NCI-H345 (cell line): ENCODE measurements at regions not wholly inside any gene's neighbourhood (a gene's known extent, or its start where the extent isn't known, plus 50 kb on each side); places are given as distances from the start of the nearest gene placed in this dataset.
A peak's percentile ranks its signal among the peaks of the same experiment; 100 is the strongest.
"Not testable (repeated sequence)": the region's sequence is repeated elsewhere in the genome, so short reads cannot be mapped to it uniquely, and the experiment has no call there.

ENCODE experiments used
- DNase-seq: peaks from one replicate; lab custom pipeline; 2025; lab: John Stamatoyannopoulos, UW

- no peak for DNase-seq
Observed at GRCh38 chr2:172287190-172287589, 140.2 kb upstream of the ITGA6 start.

GRCh38 chr2:172287605-172288315 lies 139.6 kb upstream of the ITGA6 start:
- no peak for DNase-seq

DNA sequence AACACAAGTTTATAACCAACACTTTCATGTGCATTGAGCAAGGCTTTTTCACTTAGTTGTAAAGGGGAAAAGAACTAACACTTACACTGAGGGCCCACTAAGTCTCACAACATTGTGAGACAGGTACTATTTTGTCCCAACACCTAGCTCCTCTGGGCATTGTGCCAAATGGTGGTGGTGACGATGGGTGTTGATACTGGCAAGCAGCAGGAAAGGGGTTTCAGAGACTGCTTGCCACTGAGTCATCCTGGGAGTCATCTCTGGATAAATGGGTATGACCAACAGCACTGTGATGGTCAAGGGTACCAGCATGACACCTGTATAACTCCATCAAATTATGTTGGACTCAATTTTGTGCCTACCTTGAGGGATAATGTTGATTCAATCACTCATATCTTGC lies 138.8 kb upstream of the ITGA6 start:
- DNase-seq, result peak; percentile 77

DNA sequence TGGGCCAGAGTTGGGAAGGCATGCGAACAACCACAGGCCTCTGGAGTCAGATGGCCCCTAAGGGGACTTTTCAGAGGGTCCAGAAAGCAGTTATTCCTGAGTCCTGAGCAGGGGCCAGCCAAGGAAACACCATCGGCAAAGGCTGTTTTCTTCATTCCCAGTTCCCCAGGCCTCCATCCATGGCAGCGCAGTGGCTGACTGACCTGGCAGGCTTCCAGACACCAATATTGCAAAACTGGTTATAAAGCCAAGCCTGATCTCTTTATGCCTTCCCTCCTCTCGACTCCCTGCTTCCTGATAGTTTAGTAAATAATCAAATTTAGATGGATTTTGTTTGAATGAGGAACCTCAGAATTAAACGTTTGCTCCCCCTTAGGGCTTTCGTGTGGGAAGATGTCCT lies 133.4 kb upstream of the ITGA6 start:
- DNase-seq, result peak; percentile 65

- no peak for DNase-seq
Observed at GRCh38 chr2:172294983-172295382, 132.4 kb upstream of the ITGA6 start.

GRCh38 chr2:172295677-172296076 lies 131.7 kb upstream of the ITGA6 start:
- no peak for DNase-seq

DNA sequence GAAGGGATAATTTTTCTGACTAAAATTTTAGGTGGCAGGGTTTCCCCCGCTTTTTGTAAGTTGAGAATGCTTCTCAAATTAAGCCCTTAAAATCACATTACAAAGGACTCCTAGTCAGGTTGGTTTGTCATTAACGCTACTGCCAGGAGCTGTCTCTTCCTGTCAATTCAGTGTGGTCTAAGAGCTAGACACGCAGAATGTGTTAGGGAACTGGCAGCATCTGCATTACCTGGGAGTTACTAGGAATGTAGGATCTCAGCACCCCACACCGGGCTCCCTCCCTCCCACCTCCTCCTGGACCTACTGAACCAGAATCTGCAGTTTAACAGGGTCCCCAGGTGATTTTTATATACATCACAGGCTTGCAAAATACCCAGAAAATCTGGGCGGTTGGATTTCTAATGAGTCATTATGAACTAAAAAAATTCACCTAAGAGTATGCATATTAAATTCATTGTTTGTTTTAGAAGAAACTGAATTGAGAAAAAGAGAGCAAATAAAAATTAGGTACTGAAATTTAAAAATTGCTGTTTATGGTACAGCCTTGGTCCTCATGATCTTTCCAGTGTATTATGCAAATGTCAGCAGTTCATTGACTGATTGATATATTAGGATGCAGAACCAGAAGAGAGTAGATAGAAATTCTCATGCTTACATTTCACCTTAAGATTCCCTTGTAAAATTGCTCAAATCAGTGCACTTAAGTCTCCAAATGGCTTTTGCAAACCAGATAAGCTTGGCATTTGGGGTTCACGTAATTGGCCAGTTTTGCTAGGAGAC lies 130.9 kb upstream of the ITGA6 start:
- DNase-seq, result no peak

GRCh38 chr2:172297531-172297930 lies 129.9 kb upstream of the ITGA6 start:
- no peak for DNase-seq

DNA sequence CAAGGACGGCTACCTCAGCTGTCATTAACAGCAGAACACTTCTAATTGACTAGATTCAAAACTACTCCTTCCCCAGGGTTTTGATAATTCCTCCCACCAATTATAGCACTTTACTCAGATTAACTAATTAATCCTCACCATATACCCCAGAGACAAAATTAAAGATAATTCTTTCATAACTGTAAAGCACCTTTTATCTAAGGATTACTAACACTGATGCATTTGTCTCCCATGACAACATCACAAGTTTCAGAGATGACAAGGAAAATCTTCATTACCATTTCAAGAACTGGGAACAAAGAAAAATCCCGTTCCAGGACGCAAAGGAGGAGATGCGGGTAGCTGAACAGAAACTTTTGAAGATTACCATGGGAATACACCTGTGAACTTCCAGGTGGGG lies 129.4 kb upstream of the ITGA6 start:
- no peak for DNase-seq

DNA sequence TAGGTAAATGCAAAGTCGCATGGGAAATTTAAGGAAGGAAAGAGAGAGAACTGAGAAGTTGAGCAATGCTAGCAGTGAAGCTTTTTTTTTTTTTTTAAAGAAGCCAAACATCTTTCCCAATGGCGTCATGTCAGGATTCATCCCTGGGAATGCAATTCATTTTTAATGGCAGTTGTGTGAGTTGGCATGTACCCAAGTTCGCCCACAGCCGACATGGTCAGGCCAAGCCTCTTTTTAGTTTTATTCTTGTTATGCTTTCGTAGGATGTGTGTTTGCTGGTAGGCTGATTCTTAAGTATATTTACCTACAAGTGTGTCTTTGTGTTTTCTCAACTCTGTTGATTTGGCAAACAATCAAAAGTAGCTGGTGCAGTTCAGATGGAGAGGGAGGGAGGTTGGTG lies 127.6 kb upstream of the ITGA6 start:
- DNase-seq, result peak; percentile 96

DNA sequence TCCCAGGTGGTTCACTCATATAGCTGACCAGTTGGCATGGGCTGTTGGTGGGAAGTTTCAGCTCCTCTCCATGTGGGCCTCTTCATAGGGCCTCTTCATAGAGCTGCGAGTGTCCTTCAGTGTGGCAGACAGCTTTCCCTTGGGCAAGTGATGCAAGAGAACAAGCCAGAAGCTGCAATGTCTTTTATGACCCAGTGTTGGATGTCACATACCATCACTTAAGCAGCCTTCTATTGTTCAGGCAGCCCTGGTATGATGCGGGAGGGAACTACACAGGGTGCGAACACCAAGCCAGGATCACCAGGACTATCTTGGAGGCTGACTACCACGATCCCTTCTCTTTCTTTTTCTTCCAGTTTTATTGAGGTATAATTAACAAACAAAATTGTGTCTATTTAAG lies 126.5 kb upstream of the ITGA6 start:
- no peak for DNase-seq

DNA sequence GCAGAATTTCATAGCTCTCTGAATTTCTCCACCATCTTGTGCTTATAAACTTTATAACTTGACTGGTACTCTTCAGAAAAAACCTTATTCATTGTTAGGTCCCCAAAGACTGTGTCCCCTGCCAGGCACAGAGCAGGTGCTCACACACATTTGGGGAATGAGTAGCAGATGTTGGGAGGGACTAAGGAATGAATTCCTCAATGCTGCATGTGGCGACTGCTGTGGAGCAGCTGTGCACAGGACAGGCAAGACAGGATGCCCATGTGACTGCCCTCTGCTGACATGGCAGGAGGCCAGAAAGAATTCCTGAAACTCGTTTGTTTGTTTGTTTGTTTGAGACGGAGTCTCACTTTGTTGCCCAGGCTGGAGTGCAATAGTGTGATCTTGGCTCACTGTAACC lies 122.3 kb upstream of the ITGA6 start:
- no peak for DNase-seq

DNA sequence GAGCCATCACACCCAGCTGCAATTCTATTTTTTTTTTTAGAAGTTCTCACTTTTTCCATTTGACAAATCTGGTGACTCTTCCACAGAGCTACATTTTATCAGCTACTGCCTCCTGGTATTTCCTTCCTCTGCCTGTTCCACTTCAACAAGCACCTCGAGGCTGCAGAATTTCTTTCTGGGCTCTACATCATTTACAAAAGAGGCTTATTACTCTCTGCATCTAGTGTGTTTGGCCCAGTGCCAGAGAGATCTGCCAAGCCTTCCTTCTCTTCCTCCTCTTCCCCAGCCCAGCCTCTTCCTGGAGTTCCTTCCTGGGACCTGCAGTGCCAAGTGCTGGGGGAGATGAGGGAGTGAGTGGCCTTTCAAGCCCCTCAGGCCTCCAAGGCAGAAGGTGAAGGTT lies 119.6 kb upstream of the ITGA6 start:
- DNase-seq, result no peak

DNA sequence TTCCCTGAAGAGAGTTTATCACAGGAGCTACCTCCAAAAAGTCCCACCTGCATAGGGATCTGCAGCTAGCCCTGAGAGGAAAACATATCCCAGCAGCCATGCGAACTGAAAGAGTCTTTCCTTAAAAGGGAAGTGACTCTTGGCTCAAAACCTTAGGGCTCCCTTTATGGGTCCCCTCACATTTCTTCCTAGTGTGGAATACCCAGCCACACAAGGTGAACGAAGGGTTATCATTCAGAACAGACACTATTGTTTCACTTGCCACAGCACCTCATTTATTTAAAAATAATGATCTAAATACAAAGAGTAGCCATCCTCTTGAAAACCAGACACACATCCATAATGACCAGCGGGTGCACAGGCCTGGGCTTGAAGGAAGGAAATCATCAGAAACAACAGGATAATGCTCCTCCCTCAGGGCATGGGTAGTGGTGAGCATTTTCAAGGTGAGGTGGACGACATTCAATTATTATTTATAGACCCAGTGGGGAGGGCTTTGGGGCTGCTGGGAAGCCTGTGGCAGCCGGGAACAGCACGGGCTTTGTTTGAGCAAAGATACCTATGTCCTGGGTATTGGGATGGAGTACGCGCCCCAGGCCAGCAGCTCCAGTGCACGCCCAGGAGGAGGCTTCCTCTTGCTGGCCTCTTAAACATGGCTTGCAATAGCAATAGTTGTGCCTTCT lies 119.0 kb upstream of the ITGA6 start:
- DNase-seq, result no peak

GRCh38 chr2:172311921-172312345 lies 115.5 kb upstream of the ITGA6 start:
- DNase-seq, result no peak

- DNase-seq, result no peak
Observed at GRCh38 chr2:172313715-172314341, 113.6 kb upstream of the ITGA6 start.

GRCh38 chr2:172315070-172315469 lies 112.3 kb upstream of the ITGA6 start:
- DNase-seq, result not testable (repeated sequence)

DNA sequence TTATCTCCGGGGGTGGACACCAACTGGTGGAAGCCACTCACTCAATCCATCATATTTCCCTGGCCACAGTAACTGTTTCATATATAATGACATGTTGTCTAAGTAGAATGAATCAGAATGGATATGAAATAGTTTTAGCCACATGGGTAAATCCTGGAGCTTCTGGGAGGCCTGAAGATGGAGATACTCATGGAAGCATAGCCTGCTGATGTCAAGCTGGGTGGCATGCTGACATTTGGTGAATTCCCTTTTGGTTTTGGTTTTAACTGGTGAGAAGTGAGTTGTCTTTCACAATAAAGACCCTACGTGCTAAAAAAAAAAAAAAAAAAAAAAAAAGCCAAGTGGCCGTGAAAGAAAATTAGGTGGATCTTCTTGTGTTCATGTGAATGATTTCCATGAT lies 105.3 kb upstream of the ITGA6 start:
- DNase-seq, result no peak

DNA sequence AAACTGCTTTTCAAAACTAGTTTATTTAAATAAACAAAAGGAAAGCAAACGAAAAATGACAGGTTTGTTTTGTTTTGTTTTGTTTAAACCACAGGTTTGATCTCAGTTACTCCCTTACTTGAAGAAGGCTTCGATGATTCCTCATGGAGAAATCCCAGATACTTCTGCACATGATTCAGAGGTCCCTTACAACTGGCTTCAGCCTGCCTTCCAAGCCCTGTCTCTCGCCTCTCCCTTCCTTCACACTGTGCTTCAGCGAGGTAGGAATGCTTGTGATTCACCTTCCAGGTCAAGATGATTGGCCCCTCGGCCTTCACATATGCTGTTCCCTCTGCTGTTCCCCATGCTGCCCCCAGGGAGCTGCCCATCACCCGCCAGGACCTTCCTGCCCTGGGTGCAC lies 104.1 kb upstream of the ITGA6 start:
- no peak for DNase-seq

DNA sequence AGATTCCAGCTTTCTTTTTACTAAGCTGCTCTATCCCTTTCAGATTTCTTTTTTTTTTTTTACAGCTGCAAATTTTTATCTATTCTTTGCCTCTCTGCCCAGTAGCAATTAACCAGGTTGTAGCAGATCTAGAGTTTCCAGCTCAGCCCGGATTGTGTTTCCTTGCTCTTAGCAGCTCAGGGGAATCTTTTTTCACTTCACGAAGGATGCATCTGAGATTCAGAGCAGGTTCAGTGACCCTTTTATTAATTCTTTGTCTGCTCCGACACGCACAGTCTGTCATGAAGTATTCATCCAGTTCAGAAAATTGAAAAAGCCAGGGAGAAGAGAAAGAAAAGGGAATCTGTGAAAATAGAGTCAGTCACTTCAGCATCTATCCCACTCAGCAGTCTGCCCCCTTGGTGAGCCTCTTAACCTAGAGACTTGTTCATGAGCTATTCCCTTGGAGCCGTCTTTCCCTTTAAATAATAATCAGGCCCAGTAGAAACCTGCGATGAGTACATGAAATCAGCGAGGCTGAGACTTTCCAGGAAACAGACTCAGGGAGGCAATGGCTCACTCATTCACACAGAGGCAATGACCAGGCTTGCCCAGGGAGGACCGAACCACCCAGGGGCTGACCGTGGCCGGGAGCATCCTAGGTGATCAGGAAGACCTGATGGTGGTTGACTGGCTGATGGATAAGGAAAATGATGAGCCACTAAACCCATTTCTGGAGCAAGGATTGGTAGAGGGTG lies 103.4 kb upstream of the ITGA6 start:
- DNase-seq, result no peak

- no peak for DNase-seq
Observed at GRCh38 chr2:172326211-172326509, 101.2 kb upstream of the ITGA6 start.
